Stimulated activated naive CD8-positive, alpha-beta T cell treated with anti-CD3 and anti-CD28 coated beads, Interleukin-15, amount 100 ng/mL, for 72 hours (primary cell): ENCODE measurements at regions not wholly inside any gene's neighbourhood (a gene's known extent, or its start where the extent isn't known, plus 50 kb on each side); places are given as distances from the start of the nearest gene placed in this dataset.

ENCODE experiments used
- ATAC-seq: fragments of 150-1000 bp; cut with Tn5 transposase; 2 replicates; pipeline ENCODE4 v1.10.0; 2021; ENCODE audit warnings: mild to moderate bottlenecking, moderate library complexity
- DNase-seq, 2 donors: peaks; one replicate each; pipeline ENCODE4 v3.0.0; 2021 to 2022
- H3K27ac Mint-ChIP-seq, 2 donors: one replicate each; pipeline ENCODE4 v1.8.0; 2022; ENCODE audit warnings: mild to moderate bottlenecking in 2 of 2, mixed read lengths in 2 of 2, moderate library complexity in 2 of 2
- H3K27me3 Mint-ChIP-seq: one replicate; pipeline ENCODE4 v1.8.0; 2022; ENCODE audit warnings: mixed read lengths
- H3K4me1 Mint-ChIP-seq: one replicate; pipeline ENCODE4 v1.8.0; 2022; ENCODE audit warnings: mild to moderate bottlenecking, mixed read lengths
- H3K4me3 Mint-ChIP-seq, 2 donors: one replicate each; pipeline ENCODE4 v1.8.0; 2022; ENCODE audit warnings: mild to moderate bottlenecking in 2 of 2, mixed read lengths in 2 of 2, moderate library complexity in 1 of 2
- H3K9me3 Mint-ChIP-seq, 2 donors: one replicate each; pipeline ENCODE4 v1.8.0; 2022; ENCODE audit warnings: mixed read lengths in 2 of 2

- DNase-seq (no peak), ATAC-seq (no peak)
- Mint-ChIP-seq H3K27ac (no peak overlapping the region), H3K4me3 (no peak overlapping the region), H3K4me1 (no peaks in the 10 kb centered on the region), H3K9me3 (peaks cover 7 to 8% of the 10 kb centered on the region in 2 donors), H3K27me3 (no peaks in the 10 kb centered on the region)
Observed at GRCh38 chr5:45189481-45189880, 380.7 kb downstream of the MRPS30 start.

- H3K9me3 Mint-ChIP-seq, result peaks cover 10 to 15% of the 10 kb centered on the region in 2 donors
- no peak overlapping the region for H3K4me3 Mint-ChIP-seq
- no peaks in the 10 kb centered on the region for H3K27me3 Mint-ChIP-seq
- H3K27ac Mint-ChIP-seq, result no peak overlapping the region
- no peak for DNase-seq
- no peak for ATAC-seq
- no peaks in the 10 kb centered on the region for H3K4me1 Mint-ChIP-seq
Observed at GRCh38 chr5:45195026-45195425, 386.3 kb downstream of the MRPS30 start.
